HG02970 (cell line): ENCODE measurements at regions not wholly inside any gene's neighbourhood (a gene's known extent, or its start where the extent isn't known, plus 50 kb on each side); places are given as distances from the start of the nearest gene placed in this dataset.

Experiments used
- ATAC-seq: cut with Tn5 transposase; IDR thresholded peaks from one replicate; pipeline ENCODE4 v1.9.1; 2021; ENCODE audit warnings: mild to moderate bottlenecking, moderate library complexity, moderate number of reproducible peaks; ENCODE audit not compliant: unreplicated experiment, low FRiP score

DNA sequence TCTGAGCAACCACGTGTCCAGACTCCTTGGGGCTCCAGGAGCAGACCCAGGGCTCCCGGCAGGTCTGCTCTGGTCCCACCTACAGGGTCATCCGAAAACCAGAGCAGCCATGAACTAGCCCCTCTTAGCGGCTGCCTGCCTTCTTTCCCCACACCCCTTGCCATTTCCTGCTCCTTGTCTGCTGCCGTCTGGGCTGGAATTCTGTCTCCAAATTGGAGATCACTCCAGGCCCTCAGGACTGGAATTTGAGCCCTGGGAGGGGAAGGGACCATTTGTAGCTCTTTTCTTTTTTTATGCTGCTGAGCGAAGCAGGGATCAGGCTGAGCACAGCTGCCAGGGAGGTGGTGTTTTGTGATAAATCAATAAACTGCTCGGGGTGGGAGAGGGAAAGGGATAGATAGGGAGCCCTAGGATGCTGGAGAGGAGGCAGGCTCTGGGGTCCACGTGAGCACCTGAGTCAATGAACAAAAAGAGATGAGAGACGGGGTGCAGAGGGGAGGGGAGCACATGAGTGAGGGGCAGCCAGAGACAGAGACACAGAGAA lies 257.5 kb downstream of the ENGASE start:
- ATAC-seq: no peak

DNA sequence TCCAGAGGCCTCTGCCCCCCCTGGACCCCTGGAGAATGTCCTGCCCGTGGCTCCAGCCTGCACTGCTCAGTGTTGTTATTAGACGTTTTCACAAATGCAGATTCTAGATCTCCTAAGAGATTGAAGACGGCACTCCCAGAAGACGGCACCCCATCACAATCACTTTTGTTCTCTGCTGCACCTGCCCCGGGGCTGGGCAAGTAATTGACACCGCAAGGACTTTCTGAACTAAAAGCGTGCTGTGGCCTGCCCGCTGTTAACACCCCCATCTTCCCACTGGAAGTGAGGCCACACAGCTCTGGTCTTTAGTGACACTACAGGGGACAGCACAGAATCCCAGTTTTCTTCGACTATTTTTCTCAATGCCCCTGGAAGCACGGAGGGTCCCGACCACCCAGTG lies 256.9 kb downstream of the ENGASE start:
- no peak for ATAC-seq

DNA sequence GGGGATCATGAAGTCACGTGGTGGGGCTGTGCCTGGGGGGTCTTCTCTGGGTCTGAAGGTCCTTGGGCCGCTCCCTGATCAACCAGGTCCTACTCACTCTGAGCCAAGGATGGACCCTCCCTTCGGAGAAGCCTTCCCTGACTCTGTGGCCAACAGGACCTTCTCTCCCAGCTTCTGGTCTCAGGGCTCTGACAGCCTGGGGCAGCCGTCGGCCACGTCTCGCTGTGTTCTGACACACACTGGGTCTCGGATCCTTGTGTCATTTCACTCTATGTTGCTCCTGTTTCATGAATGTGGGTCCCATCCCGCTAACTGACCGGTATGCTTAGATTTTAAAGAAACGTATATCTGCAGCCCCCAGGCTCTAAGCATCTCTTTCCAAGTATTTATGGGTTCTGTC lies 256.1 kb downstream of the ENGASE start:
- no peak for ATAC-seq

DNA sequence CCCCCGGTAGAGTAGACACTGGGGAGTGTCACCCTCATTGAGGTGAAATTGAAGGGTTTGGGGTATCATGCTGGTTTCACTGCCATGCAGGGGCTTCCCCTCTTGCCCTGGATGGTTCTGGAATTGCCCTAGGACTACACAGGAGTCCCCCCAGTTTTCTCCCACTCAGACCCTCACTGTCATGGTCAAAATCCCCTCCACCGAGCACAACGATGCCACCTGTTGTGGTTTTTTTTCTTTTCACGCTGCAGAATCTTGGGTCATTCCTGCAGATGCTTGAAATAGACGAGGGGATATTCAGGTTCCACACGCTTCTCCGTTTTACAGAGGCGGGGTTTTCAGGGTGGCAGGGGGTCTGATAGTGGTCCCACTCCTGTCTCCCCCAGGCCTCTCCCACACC lies 255.6 kb downstream of the ENGASE start:
- no peak for ATAC-seq

DNA sequence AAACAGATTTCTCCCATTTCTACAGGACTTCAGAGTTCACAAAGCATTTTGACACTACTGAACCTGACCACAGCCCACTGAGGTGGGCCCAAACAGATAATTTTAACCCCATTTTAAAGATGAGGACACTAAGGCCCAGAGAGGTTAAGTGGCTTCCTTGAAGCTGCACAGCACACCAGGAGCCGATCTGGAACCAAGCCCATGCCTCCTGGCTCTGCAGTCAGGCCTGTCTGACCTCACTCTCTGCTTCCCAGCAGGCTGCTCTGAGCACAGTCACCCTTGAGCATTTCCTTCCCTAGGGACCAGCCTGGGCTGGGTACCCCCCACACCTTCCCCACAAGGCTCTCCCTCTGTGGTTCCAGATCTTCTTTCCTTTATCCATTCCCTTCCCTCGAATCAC lies 252.2 kb downstream of the ENGASE start:
- ATAC-seq: no peak

DNA sequence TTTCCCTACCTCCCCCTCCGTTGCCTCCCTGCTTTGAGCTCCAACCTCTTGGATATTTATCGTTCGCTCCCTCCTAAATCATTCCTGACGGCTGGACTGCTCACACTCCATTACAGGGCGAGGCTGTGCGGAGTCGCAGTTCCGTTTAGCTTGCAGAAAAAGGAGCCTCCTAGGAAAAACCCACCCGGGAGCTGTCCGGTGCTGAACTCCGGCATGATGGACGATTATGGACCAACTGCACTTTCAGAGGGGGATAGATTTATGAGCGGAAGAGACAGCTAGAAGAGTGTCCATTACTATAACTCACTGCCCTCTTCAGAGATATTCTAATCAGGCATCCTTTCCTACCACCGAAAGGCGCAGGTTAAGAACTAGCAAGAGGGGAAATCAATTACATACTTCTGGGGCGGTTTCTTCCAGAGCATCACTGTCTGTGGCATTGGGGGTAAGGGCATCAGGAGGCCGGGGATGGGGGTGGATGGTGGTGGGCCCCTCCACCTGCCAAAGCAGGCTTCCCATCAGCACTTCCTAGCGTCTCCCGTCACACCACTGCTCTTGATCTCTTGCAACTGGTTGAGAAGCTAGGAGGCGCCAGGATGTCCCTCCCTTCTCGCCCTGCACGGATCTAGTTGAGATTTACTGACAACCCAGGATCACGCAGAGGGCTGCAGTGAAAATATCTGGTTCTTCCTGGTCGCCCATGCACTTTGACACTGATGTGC lies 251.2 kb downstream of the ENGASE start:
- ATAC-seq: no peak

DNA sequence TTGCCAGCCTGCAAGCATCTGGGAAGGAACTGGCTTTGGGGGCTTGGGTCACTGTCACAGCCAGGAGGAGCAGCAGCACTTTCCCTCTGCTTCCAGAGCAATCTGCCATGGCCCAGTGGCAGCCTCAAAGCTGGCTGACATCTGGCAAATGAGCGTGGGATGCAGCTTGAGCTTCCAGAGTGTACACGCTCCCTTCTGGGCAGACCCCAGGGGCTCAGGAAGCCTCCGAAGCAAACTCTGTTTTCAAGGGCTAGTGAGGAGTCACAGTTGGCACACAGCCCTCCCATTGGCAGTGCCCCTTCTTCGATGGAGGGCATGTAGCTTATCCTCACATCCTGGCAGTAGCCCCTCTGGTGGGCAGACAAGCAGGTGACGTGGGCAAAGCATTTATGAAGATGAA lies 249.6 kb downstream of the ENGASE start:
- no peak for ATAC-seq

DNA sequence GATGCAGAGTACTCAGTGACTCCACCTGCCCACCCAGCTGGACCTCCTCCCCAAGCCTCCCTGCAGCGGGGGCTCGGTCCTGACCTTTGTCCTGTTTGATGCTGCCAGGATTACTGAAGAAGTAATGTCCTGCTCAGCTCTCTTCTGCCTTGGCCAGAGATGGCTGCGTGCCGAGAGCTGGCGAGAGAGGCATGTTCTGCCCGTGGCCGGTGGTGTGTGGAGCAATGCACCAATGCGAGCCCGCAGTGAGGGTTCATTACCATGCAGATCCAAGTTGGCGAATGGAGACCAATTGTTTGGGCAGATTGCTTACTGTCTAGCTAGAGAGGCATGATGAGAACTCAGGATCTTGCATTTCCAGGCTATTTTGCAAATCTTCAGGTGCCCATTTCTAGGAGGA lies 248.9 kb downstream of the ENGASE start:
- no peak for ATAC-seq

DNA sequence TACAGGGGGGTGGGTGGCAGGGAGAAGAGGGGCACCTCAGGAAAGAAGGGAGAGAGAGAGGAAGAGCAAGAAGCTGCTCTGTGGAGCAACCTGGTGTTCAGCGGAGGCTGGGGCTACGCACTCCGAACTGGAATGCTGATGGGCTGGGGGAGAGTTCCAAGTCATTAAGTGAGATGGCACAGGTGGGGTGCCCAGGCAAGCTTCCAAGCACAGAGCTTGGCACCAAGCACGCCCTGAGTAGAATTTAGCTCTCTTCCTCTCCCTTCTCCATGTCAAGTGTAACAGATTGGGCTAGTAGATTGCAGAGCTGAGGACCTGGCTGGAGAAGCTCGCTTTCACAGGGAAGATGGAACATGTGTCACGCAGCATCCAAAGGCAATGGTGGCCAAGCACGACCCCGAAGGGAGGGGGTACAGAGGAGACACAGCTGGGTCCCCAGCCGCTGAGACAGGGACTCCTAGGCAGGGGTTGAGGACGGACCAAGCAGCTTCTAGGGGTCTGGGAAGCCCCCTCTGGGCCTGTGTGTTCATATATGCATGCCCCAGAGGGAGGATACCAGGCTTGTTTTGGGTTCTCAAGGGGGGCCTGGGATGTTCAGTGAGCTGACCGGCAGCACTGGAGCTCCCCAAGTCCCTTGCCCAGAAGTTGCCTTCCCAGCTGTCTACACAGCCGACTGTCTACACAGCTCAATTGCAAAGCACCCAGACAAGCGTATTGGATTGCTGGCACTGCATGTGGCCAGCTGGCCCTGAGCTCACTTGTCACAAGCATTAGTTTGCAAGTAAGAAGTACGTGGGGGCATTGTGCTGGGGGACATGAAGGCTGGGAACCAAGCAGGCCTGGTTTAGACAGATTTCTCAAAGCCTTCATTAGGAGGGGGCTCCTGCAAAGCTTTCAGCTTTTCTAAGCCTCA lies 247.8 kb downstream of the ENGASE start:
- no peak for ATAC-seq

DNA sequence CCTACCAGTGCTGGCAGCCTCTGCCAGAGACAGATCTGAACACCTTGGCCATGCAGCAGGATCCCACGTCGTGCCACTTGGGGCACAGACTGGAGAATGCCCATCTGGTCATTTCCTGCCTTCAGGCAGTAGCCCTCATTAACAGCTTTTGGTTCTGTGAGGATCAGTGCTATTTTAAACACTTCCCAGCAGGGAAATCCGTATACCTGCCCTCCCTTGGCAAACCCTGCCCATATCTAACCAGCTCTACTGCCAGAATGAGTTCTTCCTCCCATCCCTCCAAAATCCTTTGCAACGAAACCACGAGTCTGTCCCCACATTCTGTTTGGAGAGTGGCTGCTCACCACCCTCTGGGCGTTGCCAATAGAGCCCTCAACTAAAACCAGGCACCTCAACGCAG lies 245.7 kb downstream of the ENGASE start:
- no peak for ATAC-seq

DNA sequence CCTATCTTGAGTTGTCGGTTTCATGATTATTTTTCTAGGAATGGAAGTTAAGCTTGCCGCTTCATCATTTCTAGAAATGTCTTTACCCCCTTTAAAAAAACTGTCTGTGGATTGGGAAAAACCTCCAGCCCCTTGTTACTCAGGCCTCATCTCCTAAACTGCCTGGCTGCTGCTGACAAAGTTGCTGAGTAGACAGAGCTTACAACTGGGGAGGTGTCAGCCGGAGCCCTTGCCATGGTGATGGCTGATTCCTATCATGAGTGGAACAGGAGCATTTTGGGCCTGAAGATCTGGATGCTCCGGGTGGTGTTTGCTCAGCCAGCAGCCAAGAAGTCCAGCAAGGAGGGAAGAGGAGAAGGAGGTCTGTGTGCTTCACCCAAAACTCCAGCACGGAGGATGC lies 243.3 kb downstream of the ENGASE start:
- ATAC-seq: no peak

DNA sequence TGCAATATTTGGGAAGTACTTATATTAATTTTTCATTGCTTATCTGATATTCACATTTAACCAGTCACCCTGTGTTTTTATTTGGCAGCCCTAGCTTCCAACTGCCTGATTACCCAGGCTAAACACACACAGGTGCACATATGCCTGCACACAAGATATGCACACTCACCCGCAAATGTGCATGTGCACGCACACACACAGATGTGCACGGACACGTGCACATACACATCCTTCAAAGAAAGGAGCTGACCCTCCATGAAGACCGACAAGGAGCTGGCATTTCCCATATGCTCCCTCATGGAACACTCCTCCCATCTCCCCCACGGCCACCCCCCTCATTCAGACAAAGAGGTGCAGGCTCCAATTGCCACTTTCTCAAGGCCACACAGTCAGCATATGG lies 242.2 kb downstream of the ENGASE start:
- ATAC-seq: no peak

DNA sequence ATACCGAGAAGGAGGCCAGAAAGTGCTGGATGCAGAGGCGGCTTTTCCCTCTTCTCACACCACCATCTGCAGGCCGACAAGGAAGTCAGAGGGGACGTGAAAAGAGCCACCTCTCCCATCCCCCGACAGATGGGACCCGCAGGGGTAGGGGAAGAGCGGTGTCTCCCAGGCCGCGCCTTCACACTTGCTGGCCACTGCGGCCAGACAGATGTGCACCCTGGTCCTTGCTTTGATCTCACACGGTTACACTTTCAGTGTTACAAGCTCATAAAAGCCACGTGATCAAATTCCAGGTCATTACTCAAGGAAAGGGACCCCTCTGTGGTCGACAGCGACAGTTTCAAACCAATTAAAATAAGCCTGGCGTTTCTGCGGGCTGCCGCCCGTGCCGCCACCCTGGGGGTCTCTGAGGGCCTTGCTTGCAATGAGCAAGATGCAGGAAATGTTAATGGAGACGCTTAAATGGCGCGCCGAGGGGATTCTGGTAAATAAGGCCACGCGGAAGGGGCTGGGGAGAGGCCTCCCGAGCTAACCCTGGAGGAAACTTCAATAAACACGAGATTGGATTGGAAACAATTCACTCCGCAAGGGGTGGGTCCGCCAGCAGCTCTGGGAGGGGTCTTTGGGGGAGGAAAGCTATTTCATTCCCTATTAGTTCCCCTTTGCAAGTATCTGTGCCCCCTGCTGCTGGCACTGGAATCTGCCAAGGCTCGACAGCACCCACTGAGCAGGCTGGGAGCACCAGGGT lies 240.9 kb downstream of the ENGASE start:
- ATAC-seq: no peak

DNA sequence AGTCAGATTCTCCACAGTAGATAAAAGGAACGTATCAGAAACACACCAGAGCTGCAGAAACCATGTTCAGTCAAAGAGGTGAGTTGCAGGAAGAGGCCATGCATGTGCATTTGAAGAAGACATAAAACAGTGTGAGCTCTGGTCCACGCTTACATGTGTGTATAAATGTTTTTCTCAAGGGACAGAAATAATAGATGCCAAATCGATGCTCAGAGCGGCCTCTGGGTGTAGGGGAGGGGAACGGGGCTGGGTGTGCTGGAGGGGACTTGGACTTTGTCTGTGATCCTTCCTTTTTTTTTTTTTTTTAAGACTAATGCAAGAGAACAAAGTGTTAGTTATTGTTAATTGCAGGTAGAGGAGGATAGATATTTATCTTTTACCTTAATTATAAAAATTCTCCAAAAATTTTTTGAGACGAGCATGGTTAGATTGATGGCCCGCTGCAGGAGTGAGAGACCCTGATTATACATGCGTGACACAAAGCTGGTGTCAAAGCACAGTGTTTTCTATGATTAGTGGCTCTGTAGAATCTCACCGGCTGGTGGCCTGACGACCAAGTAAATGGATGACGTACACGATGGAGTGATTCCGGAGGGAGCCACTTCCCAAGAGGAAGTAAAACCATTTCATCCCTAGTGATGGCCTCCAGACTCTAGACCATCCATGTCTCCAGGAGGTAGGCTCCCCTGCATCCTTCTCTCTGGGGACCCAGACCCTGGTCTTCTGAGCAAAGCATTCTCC lies 240.2 kb downstream of the ENGASE start:
- no peak for ATAC-seq

DNA sequence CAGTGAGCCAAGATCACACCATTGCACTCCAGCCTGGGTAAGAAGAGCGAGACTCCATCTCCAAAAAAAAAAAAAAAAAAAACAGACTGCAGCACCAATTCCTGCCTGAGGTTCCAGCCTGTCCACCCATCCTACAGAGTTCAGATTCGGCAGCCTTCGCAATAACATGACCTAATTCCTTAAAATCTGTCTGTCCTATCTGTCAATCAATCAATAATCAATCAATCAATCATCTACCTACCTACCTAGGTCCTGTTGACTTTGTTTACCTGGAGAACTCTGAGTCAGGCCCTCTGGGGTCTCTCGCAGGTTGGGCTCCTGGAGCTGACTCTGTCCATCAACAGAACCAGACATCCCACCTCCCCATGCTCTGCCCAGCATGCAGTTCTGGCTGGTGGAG lies 236.7 kb downstream of the ENGASE start:
- ATAC-seq: no peak

DNA sequence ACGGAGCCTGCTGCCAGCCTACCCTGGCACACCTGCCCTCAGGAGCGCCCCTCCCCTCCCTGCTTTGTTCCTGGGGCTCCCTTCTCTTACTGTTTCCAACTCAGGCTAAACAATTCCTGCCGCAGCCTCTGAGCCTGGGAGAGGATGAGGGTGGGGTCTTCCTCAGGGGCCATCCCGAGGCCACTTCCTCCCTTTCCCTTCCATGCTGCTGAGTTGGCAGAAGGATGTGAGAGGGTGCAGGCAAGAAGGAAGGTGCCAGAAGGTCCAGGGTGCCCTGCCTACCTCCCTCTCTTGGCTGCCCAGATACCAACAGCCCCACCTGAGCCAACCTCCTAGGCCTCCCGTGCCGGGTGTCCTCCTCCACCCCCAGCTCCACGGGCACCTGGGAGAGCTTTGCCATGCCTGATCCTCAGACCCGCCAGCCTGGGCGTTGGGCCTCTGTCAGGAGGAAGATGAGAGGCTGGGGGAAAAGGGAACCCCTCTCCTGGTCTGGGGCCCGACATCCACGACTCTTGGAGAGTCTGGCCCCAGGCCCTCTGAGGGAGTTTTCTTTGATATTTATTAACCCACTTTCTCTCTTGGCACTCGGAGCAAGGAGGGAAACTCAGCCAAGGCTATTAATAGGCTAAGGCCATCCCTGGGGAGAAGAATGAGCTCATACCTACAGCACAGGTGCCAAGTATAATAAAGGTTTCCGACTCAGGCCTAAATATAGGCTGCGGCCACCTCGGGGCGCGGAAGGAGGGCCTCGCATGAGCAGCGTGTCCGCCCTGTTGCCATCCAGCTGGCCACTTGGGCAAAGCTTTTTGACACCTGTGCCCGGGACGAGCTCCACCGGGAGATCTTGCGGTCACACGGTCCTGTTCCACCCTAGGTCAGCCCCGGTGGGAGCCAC lies 232.0 kb downstream of the ENGASE start:
- ATAC-seq: no peak

DNA sequence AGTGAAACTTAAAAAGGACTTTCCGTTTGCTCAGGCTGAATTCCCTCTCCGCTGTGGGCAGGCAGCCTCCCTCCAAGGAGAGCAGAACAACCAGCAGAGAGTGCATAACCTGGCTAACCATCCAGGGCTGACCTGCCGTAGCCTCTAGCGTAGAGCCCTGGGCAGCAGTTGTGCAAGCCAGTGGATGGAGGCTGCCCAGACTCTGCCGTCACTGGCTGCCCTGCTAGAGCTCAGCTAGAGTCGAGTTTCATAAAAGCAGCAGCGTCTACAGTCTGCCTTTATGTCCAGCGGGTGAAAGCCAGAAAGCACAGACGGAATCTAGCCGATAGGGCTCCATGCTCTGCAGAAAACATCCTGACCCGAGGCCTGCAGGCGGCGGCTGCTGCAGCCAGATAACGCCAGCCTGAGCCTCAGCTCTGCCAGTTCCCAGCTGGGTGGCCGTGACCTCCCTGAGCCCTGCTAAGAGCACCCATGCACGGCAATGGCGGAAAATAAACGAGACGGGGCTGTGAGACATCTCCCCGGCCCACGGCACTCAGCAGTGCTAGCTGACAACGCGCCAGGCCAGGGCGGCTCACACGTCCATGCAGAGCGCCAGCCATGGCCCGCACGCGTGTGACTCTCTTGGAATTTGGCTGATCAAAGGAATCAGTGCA lies 231.3 kb downstream of the ENGASE start:
- no peak for ATAC-seq

DNA sequence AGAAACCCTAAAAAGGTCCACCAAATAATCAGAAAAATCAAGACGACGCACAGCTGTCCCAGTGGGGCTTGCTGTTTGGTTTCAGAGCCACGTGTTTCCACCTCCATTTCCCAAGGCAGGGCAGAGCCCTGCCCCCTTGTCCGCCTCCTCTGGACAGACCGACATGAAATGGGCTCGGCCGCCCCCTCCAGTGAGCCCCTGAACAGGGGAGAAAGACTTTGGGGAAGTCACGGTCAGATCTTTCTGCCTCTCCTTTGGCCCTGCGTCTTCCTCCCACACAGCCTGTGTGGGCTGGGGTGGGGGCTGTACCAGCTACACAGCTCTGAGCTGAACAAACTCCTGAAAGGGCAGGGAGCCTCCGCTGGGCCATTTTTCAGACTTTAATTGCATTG lies 230.7 kb downstream of the ENGASE start:
- no peak for ATAC-seq

DNA sequence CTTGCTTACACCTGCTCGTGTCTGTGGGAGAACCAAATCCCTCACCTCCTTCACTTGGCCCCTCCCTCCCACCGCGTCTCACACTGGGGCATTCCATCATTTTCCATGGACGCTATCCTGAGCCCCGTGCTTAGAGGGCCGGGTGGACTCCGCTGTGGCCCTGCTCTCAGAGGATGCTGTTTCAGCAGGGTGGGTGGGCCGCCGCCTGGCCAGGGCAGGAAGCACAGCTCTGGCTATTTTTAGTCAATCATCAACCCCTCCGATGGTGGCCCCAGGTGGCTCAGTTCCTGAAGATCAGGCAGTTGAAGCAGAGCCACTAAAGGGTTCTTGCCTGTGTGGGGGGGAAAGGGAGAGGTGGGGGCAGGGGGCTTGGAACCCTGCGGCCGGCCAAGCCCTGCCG lies 230.3 kb downstream of the ENGASE start:
- ATAC-seq: no peak
